ENCODE measurements at regions not wholly inside any gene's neighbourhood (a gene's known extent, or its start where the extent isn't known, plus 50 kb on each side); places are given as distances from the start of the nearest gene placed in this dataset.

GRCh38 chr9:18404434-18405029, 69.4 kb upstream of the ADAMTSL1 start:
- DNase-seq = no peak

DNA sequence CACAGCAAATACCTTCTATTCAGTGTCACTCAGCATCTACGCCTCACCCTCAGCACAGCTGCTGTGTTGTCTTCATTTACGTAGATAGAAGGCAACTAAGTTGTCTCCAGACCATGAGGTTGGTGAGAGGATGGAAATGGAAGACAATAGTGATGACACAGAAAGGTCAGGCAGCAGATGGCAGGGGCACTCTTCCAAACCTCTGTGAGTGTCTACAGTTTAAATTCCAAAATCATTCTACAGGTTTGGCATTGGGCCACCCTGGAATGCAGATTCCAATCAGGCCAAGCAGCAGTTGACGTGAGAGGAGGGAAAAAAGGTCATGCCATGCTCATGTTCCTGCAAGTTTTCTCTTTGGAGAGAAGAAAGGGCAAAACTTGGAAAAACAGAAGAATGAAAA, 68.7 kb upstream of the ADAMTSL1 start:
- no peak for DNase-seq

GRCh38 chr9:18410983-18411382, 63.0 kb upstream of the ADAMTSL1 start:
- no peak for DNase-seq

- no peak for DNase-seq
Observed at GRCh38 chr9:18421391-18421790, 52.6 kb upstream of the ADAMTSL1 start.

- no peak for DNase-seq
Observed at GRCh38 chr9:18422296-18423036, 51.5 kb upstream of the ADAMTSL1 start.

DNA sequence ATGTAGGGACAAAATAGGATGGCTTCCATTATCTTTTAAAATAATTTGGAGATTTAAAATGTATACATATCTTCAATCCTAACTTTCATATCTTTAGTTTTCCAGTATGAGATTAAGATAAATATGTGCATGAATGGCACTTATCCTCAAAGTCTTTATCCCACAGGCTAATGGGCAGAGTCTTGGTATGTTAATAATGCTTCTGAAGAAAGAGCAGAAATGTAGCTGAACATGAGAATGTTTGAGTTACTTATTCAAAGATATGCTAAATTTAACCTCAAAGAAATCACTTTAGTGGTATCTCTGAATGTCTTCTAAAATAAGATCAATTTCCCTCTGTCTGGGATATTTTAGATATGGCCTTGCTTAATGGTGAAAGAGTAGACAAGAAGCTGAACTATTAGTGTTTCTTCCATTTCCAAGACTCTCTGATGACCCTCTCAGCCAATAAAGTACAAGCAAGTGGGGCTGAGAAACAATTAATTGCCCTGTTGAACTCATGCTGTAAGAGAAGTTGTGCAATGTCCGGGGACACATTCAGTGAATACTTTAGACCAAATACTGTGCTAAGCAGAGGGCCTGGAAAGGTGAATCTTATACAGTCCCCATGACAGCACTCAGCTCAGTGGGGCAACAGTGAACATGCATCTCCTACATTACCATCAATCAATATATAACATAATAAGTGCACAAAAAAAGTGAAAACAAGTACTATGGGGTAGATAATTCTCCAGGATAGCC, 50.0 kb upstream of the ADAMTSL1 start:
- DNase-seq = no peak

Data from CD4-positive, alpha-beta T cell treated with Interleukin-1 beta for 1 hour (primary cell).